GM21786 (cell line): ENCODE measurements at regions not wholly inside any gene's neighbourhood (a gene's known extent, or its start where the extent isn't known, plus 50 kb on each side); places are given as distances from the start of the nearest gene placed in this dataset.
"Not testable (repeated sequence)": the region's sequence is repeated elsewhere in the genome, so short reads cannot be mapped to it uniquely, and the experiment has no call there.

Experiments used
- ATAC-seq: cut with Tn5 transposase; IDR thresholded peaks from one replicate; pipeline ENCODE4 v1.9.1; 2021; ENCODE audit not compliant: unreplicated experiment

DNA sequence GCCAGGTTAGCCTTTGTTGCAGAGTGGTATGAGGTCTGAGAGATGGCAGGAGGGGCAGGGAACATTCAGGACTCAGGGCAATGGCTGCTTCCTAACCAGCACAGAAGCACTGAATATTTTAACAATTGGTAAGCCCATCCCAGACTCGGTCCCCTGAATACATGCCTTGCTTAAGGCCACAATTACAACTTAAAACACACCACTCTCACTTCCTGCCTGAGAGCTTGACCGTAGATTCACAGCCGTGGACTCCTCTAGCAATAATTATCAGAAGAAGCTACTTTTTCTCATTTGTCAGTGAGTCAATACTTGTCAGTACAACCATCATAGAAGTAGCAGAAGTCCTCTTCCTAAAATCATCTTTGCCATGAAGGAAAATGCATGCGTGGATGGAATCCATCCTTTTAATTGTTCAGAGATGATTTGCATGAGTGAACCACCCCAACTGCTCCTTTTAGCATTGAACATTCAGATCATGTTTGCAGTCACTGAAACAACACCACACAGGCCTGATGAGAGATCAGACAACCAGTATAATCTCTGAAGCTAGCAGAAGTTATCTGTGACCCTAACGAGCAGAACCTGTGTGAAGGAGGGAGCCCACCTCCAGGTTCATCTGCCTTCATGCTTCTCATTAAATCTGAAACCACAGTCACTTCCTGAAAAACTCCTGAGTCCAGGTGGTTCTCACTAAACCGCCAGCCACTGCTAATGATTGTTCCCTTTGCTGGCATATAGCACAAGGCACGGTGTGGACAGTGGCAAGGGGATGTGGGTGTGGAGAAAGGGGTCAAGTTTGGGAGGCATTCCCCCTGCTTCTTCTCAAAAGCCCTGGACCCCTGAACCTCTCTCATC is 333.9 kb upstream of the CNR1 start:
- ATAC-seq: no peak

- no peak for ATAC-seq
Measured at GRCh38 chr6:88499436-88499835, 333.3 kb upstream of the CNR1 start.

- ATAC-seq: not testable (repeated sequence)
Measured at GRCh38 chr6:88497403-88497802, 331.3 kb upstream of the CNR1 start.

DNA sequence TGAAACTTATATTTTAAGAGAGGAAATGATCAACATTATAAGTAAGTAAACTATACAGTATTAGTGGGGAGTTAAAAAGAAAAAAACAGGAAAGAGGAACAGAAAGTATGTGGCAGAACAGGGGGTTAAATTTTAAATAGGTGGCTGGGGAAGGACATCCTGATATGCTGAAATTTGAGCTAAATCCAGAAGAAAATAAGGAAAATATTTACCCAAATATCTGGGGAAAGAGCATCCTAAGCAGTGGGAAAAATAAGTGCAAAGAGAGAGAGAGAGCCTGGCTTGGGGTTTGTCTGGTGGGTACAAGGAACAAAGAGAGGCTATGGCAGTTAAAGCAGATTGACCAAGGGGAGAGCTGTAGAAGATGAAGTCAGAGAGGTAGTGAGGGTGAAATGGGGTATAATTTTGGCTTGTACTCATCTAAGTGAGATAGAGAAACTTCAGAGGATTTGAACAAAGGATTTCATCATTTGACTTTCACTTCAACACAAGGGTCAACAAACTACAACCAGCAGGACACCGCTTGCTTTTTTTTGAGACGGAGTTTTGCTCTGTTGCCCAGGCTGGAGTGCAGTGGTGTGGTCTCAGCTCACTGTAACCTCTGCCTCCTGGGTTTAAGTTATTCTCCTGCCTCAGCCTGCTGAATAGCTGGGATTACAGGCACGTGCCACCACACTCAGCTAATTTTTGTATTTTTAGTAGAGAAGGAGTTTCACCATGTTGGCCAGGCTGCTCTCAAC is 328.4 kb upstream of the CNR1 start:
- peak; percentile 67 for ATAC-seq

GRCh38 chr6:88493717-88494116 is 327.6 kb upstream of the CNR1 start:
- peak; percentile 36 for ATAC-seq

- no peak for ATAC-seq
Measured at GRCh38 chr6:88492824-88493223, 326.7 kb upstream of the CNR1 start.

GRCh38 chr6:88492241-88492640 is 326.1 kb upstream of the CNR1 start:
- no peak for ATAC-seq

GRCh38 chr6:88491266-88491880 is 325.2 kb upstream of the CNR1 start:
- ATAC-seq: no peak

- no peak for ATAC-seq
Measured at GRCh38 chr6:88490908-88491264, 324.7 kb upstream of the CNR1 start.

GRCh38 chr6:88490195-88490907 is 324.2 kb upstream of the CNR1 start:
- ATAC-seq: no peak

DNA sequence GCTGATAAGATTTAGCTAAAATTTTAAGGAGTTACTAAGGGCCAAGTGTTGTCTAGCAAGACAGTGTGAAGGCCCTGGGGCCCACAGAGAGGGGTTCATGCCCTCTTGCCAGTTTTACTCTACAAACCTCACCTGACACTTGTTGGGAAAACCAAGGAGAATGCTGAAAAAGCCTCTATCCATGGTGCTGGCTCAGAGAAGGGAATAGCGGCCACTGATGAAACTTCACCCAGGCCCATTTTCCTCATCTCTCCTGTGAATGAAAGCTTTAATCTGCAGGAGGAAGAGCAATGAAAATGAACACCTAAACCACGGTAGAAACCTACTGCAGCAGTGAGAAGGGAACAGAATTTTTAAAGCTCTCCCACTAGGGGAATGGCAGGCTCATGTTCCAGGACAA is 317.3 kb upstream of the CNR1 start:
- ATAC-seq: no peak

- ATAC-seq: no peak
Measured at GRCh38 chr6:88482465-88482864, 316.3 kb upstream of the CNR1 start.

DNA sequence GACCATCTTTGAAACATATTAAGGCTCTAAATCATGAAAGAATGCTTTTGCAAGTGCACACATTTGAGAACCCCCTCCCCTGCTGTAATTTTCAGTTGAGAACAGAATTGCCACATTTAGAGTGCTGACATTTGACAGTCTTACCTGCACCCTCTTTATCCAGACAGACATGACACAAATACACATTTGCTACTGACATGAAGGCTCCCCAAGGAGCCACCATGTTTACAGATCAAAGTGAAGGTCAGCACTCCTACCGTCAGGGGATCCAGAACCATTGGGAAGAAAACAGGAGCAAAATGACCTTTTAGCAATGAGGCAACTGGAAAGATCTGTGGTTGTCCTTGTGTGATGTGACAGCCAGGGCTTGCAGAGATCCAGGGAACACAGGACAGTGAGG is 315.4 kb upstream of the CNR1 start:
- no peak for ATAC-seq

DNA sequence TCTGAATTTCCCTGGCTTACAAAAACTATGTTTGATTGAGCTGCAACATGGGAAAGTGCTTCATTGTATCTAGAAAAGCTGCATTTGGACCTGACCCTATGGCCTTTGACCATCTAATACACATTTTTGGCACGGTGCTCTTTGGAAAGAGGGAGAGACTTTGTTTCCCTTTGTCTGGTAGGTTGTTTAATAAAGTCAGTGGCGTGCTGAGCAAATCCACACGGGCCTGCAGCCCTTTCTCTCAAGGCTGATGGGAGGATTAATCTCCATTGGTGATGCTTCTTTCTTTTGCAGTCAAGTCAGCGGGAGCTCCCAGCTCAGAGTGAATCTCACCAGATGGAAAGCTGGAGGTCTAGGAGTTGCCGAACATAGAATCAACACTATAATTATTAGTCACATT is 314.7 kb upstream of the CNR1 start:
- ATAC-seq: no peak

DNA sequence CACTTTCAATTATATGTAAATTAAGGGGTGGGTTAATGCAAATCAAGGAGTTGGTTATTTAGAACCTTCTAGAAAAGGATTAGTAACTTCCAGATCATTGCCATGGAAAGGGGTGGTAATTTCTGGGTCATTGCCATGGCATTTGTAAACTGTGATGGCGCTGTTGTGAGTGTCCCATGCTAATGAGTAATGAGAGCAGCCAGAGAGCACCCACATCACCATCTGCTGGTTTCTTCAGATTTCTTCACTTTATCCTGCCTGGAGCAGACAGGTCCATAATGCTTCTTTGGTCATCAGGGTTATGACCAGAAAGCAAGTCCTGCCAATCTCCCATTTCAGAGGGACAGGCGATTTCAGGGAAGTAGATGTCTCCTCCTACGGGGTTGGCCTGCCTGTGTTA is 311.3 kb upstream of the CNR1 start:
- no peak for ATAC-seq

- ATAC-seq: no peak
Measured at GRCh38 chr6:88476388-88476787, 310.2 kb upstream of the CNR1 start.

- ATAC-seq: no peak
Measured at GRCh38 chr6:88474720-88475119, 308.6 kb upstream of the CNR1 start.

DNA sequence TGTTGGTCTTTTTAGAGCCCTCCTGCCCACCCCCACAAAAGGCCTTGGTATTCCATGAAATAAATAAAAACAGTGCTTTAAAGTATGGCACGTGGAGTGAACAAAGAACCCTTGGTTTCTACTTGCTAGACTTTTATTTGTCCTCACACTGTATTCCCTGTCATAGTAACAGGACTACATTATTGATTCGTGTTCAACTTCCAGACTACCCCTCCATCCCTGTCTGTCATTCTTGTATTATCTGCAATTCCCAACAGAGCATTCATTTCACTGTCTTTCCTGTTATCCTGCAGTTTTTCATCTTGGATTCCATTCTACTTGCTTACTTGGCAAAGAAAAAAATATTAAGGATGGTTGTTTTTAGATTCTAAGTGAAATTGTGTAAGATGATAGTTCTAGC is 307.4 kb upstream of the CNR1 start:
- ATAC-seq: no peak

- ATAC-seq: no peak
Measured at GRCh38 chr6:88472851-88473525, 306.8 kb upstream of the CNR1 start.

DNA sequence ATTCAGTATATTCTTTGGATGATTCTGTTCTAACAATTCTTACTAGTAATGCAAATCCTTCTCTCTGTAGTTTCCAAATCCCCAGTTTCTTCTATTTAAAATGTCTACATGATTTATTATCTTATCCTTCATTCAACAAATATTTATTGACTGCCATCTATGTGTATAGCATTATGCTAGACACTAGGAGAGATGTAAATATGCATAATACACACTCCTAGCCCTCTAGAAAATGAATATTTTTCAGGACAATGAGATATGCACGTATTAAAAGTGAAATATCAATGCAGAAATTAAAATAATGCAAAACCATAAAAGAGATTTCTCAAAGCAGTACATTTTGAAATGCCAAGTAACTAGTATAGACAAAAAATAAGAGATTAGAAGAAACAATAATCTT is 293.5 kb upstream of the CNR1 start:
- ATAC-seq: no peak

GRCh38 chr6:88459189-88459588 is 293.0 kb upstream of the CNR1 start:
- ATAC-seq: no peak
